Activated T-cell treated with anti-CD3 and anti-CD28 coated beads, Interleukin-2, amount 50 U/mL, for 4 hours (primary cell): ENCODE measurements at regions not wholly inside any gene's neighbourhood (a gene's known extent, or its start where the extent isn't known, plus 50 kb on each side); places are given as distances from the start of the nearest gene placed in this dataset.
"Not testable (repeated sequence)": the region's sequence is repeated elsewhere in the genome, so short reads cannot be mapped to it uniquely, and the experiment has no call there.

ENCODE experiments used
- ATAC-seq, 2 donors: fragments of 200-7000 bp; cut with Tn5 transposase; one replicate each; pipeline ENCODE4 v1.10.0; 2021
- DNase-seq: peaks from one replicate; pipeline ENCODE4 v3.0.0-alpha.2; 2020
- H3K27me3 Mint-ChIP-seq: one replicate; pipeline ENCODE4 v1.8.0; 2021; ENCODE audit warnings: low read depth, mixed read lengths
- H3K36me3 Mint-ChIP-seq: one replicate; pipeline ENCODE4 v1.8.0; 2022; ENCODE audit warnings: mixed read lengths; ENCODE audit not compliant: insufficient read depth
- H3K4me1 Mint-ChIP-seq: one replicate; pipeline ENCODE4 v1.8.0; 2021; ENCODE audit warnings: low read depth, mixed read lengths
- H3K4me3 Mint-ChIP-seq: one replicate; pipeline ENCODE4 v1.8.0; 2021; ENCODE audit warnings: mild to moderate bottlenecking, moderate library complexity, mixed read lengths
- H3K9me3 Mint-ChIP-seq: one replicate; pipeline ENCODE4 v1.8.0; 2021; ENCODE audit warnings: mixed read lengths

DNA sequence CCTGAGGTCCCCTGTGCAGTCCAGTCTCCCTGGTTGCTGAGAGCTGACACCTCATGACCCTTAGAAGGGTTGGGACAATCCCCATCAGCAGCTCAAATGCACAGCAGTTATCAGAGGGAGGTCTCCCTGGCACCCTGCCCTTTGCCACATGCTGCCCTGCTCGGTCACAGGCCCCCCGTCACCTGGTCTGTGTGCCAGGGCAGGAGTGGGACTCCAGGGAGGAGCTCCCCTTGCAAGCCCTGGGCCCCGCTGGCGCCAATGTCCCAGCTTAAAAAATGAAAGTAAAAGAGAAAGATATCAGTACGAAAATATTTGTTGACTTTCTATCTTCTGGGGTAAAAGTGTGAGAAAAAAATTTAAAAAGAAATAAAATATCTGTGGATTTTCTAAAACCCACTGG lies 68.1 kb upstream of the SLC22A16 start:
- peaks cover 10% of the 10 kb centered on the region for H3K4me1 Mint-ChIP-seq
- peaks cover 2% of the 10 kb centered on the region for H3K27me3 Mint-ChIP-seq
- DNase-seq (no peak), ATAC-seq (no peak)
- peaks cover 5% of the 10 kb centered on the region for H3K9me3 Mint-ChIP-seq
- peak overlapping the region; percentile 42 for H3K4me3 Mint-ChIP-seq
- H3K36me3 Mint-ChIP-seq = no peaks in the 10 kb centered on the region

DNA sequence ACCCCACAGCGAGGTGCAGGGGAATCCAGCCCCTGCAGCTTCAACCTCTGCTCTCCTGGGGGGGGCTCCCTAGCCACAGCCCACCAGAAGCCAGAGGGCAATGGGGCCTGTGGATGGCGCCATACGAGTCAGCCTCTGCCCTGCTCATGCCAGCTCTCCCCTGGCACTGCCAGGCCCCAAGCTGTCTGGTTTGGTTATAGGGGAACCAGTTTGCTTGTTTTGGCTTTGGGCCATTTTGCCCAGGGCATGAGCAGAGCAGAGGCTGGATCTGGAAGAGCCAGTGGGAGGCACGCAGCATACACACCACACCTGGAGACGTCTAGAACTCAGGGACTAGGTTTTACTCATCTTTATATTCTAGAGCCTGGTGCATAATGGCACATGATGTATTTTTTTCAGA lies 66.7 kb upstream of the SLC22A16 start:
- Mint-ChIP-seq H3K4me1 (peaks cover 14% of the 10 kb centered on the region), H3K9me3 (peaks cover 11% of the 10 kb centered on the region), H3K27me3 (peaks cover 2% of the 10 kb centered on the region), H3K4me3 (no peak overlapping the region), H3K36me3 (no peaks in the 10 kb centered on the region)
- ATAC-seq (no peak), DNase-seq (no peak)

- DNase-seq (no peak), ATAC-seq (no peak)
- Mint-ChIP-seq H3K36me3 (no peaks in the 10 kb centered on the region), H3K4me3 (no peak overlapping the region), H3K4me1 (peaks cover 20% of the 10 kb centered on the region), H3K27me3 (peaks cover 2% of the 10 kb centered on the region), H3K9me3 (peaks cover 11% of the 10 kb centered on the region)
Observed at GRCh38 chr6:110542311-110543024, 66.1 kb upstream of the SLC22A16 start.

DNA sequence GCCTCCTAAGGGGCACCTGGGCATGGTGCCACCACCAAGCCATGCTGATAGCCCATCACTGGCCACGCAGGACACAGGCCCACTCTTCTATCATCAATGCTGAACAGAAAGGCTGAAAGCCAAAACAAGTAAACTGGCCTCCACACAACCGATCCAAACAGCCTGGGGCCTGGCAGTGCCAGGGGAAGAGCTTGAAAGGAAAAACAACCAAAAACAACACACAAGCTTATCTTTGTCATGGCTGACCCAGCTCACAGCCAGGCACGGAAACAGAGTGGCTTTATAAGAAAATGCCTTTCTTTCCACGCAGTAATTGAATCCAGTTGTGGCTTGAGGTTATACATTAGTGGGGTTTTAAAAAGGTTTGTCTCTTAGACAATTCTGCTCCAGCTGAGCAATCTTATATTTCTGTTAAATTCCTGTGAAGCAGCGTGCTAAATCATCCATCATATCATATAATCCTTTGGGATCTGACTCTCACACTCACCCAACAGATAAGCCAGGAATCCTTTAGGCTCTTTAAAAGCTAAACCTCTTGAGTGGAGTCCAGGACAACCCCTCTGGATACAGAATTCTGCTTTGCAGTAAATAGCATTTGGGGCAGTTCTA lies 65.4 kb upstream of the SLC22A16 start:
- H3K27me3 Mint-ChIP-seq = no peaks in the 10 kb centered on the region
- H3K4me3 Mint-ChIP-seq = no peak overlapping the region
- peaks cover 11% of the 10 kb centered on the region for H3K9me3 Mint-ChIP-seq
- H3K4me1 Mint-ChIP-seq = peaks cover 27% of the 10 kb centered on the region
- ATAC-seq (no peak), DNase-seq (no peak)
- no peaks in the 10 kb centered on the region for H3K36me3 Mint-ChIP-seq

DNA sequence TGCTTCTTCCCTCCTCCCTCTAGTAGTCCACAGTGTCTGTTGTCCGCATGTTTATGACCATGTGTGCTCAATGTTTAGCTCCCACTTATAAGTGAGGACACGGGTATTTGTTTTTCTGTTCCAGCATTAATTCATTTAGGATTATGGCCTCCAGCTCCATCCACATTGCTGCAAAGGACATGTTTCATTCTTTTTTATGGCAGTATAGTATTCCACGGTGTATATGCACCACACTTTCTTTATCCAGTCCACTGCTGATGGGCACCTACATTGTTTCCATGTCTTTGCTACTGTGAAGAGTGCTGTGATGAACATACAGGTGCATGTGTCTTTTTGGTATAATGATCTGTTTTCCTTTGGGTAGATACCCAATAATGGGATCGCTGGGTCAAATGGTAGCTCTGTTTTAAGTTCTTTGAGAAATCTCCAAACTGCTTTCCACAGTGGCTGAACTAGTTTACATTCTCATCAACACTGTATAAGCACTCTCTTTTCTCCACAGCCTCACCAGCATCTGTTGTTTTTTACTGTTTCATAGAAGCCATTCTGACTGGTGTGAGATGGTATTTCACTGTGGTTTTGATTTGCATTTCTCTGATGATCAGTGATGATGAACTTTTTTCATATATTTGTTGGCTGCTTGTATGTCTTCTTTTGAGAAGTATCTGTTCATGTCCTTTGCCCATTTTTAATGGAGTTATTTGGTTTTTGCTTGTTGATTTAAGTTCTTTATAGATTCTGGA lies 63.0 kb upstream of the SLC22A16 start:
- ATAC-seq = not testable (repeated sequence)

GRCh38 chr6:110538416-110539160 lies 62.2 kb upstream of the SLC22A16 start:
- no peaks in the 10 kb centered on the region for H3K36me3 Mint-ChIP-seq
- H3K4me1 Mint-ChIP-seq = peaks cover 32% of the 10 kb centered on the region
- DNase-seq = no peak
- H3K27me3 Mint-ChIP-seq = no peaks in the 10 kb centered on the region
- peaks cover 7% of the 10 kb centered on the region for H3K9me3 Mint-ChIP-seq
- no peak overlapping the region for H3K4me3 Mint-ChIP-seq
- no peak for ATAC-seq

More for the DNA sequence above, 63.0 kb upstream of the SLC22A16 start:
- not testable (repeated sequence) for H3K27me3 Mint-ChIP-seq, H3K9me3 Mint-ChIP-seq, H3K36me3 Mint-ChIP-seq, H3K4me3 Mint-ChIP-seq, DNase-seq
- H3K4me1 Mint-ChIP-seq = peaks cover 33% of the 10 kb centered on the region

- H3K4me3 Mint-ChIP-seq = no peak overlapping the region
- ATAC-seq = peak; percentile 94 to 95
Observed at GRCh38 chr6:110537208-110538123, 61.1 kb upstream of the SLC22A16 start.

DNA sequence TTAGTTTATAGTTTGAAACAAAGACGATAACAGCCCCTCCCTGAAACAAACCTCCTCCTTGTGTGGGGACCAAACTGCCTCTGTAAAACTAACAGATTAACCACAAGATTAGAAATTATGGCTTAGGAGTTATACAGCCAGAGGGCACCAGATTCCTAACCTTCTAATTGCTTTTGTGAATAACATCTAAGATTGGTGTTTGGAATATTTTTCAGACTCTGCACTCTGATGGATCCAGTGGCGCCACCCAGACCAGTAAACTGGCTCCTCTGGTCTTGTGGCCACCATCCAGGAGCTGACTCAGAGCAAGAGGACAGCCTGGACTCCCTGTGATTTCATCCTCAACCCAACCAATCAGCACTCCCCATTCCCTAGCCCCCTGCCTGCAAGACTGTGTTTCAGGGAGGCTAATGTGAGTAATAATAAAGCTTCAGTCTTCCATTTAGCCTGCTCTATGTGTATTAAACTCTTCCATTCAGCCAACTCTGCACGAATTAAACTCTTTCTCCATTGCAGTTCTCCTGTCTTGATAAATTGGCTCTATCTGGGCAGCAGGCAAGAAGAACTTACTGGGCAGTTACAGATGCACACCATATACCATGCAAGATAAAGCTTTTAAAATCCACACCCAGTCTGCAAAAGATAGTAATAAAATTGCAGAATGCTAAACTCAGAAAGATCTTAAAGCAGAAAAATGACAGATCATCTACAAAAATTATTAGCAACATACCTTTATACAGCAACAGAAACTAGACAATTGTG lies 58.5 kb upstream of the SLC22A16 start:
- ATAC-seq (no peak), DNase-seq (no peak)
- Mint-ChIP-seq H3K4me1 (peaks cover 30% of the 10 kb centered on the region), H3K27me3 (no peaks in the 10 kb centered on the region), H3K4me3 (no peak overlapping the region), H3K36me3 (no peaks in the 10 kb centered on the region), H3K9me3 (peaks cover 7% of the 10 kb centered on the region)

More at GRCh38 chr6:110537208-110538123, 61.1 kb upstream of the SLC22A16 start:
- Mint-ChIP-seq H3K4me1 (peaks cover 30% of the 10 kb centered on the region), H3K27me3 (no peaks in the 10 kb centered on the region), H3K36me3 (no peaks in the 10 kb centered on the region), H3K9me3 (peaks cover 7% of the 10 kb centered on the region)
- DNase-seq = no peak

- Mint-ChIP-seq H3K27me3 (peaks cover 2% of the 10 kb centered on the region), H3K4me3 (no peak overlapping the region), H3K4me1 (peaks cover 22% of the 10 kb centered on the region), H3K9me3 (no peaks in the 10 kb centered on the region), H3K36me3 (no peaks in the 10 kb centered on the region)
- no peak for DNase-seq
- ATAC-seq = no peak
Observed at GRCh38 chr6:110532431-110532830, 56.0 kb upstream of the SLC22A16 start.

- H3K4me1 Mint-ChIP-seq = peaks cover 11% of the 10 kb centered on the region
- peaks cover 2% of the 10 kb centered on the region for H3K27me3 Mint-ChIP-seq
- ATAC-seq = no peak
- H3K9me3 Mint-ChIP-seq = no peaks in the 10 kb centered on the region
- no peak overlapping the region for H3K4me3 Mint-ChIP-seq
- no peak for DNase-seq
- H3K36me3 Mint-ChIP-seq = no peaks in the 10 kb centered on the region
Observed at GRCh38 chr6:110530671-110531070, 54.3 kb upstream of the SLC22A16 start.

DNA sequence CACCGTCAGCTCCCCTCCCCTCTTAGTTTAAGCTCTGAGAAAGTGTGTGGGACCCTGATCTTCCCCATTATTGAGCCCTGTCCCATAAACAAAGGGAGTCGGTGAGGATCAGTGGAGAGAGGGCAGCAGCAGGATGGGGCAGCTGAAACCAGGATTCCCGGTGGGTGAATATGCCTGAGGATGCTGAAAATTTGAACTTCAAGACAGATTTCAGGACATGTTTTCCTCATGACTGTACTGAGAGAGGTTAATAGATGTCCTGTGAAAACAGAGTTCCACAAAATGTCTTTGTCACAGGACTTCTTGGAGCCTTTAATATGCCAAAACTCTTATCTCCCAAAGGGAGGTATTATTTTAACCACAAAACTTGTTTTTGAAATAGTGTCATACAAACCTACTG lies 53.5 kb upstream of the SLC22A16 start:
- DNase-seq (no peak), ATAC-seq (no peak)
- Mint-ChIP-seq H3K9me3 (no peaks in the 10 kb centered on the region), H3K4me1 (peaks cover 8% of the 10 kb centered on the region), H3K27me3 (peaks cover 2% of the 10 kb centered on the region), H3K4me3 (no peak overlapping the region), H3K36me3 (no peaks in the 10 kb centered on the region)

DNA sequence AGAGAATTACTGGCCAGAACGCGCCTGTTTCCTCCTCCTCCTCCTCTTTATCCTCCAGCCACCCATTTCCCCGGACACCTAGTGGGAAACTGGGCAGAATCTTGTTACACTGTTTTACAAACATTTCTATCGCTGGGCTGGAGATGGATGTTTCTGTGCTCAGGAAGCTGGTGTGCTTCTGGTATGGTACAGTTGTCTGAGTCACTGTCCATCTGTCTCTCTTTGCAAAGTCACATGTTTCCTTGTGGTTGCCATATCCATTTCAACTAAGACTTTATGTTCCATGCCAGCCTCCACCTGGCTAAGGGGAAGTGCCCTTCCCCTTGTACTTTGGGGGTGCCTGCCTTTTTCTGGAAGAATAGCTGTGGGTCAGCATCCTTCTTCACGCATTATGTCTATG lies 52.9 kb upstream of the SLC22A16 start:
- peaks cover 4% of the 10 kb centered on the region for H3K4me1 Mint-ChIP-seq
- H3K9me3 Mint-ChIP-seq = no peaks in the 10 kb centered on the region
- H3K4me3 Mint-ChIP-seq = no peak overlapping the region
- peaks cover 2% of the 10 kb centered on the region for H3K27me3 Mint-ChIP-seq
- no peak for DNase-seq
- ATAC-seq = no peak
- H3K36me3 Mint-ChIP-seq = no peaks in the 10 kb centered on the region

DNA sequence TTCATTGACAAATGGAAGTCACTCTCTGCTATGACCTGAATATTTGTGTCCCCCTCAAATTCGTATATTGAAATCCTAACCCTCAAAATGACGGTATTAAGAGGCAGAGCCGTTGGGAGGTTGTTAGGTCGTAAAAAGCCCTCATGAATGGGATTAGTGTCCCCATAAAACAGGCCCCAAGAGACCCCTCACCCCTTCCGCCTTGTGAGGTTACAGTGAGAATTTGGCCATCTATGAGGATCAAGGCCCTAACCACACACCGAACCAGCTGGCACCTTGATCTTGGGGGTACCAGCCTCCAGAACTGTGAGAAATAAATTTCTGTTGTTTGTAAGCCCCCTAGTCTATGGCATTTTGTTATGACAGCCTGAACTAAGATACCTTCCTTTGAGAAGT lies 52.5 kb upstream of the SLC22A16 start:
- H3K4me1 Mint-ChIP-seq = peaks cover 4% of the 10 kb centered on the region
- no peaks in the 10 kb centered on the region for H3K9me3 Mint-ChIP-seq
- H3K36me3 Mint-ChIP-seq = no peaks in the 10 kb centered on the region
- no peak overlapping the region for H3K4me3 Mint-ChIP-seq
- peaks cover 2% of the 10 kb centered on the region for H3K27me3 Mint-ChIP-seq
- DNase-seq = no peak
- no peak for ATAC-seq
